SK-N-SH treated with all-trans-retinoic acid at 6 μM for 48 hours (cell line): ENCODE measurements at regions not wholly inside any gene's neighbourhood (a gene's known extent, or its start where the extent isn't known, plus 50 kb on each side); places are given as distances from the start of the nearest gene placed in this dataset.

Experiments
- ATAC-seq: fragments of 200-7000 bp; cut with Tn5 transposase; 3 replicates; pipeline ENCODE4 v1.9.1; 2020; ENCODE audit warnings: mild to moderate bottlenecking, moderate library complexity
- ARNTL ChIP-seq: fragments of 450-650 bp; formaldehyde crosslinking; IDR thresholded peaks from 2 replicates; pipeline ENCODE4 v1.5.0; 2020; ENCODE audit warnings: low read depth, mild to moderate bottlenecking, moderate library complexity, borderline replicate concordance
- BACH2 ChIP-seq: fragments of 250-450 bp; sonication (Bioruptor Pico); IDR thresholded peaks from 2 replicates; pipeline ENCODE4 v1.9.0; 2021; ENCODE audit warnings: mild to moderate bottlenecking, borderline replicate concordance
- CSDC2 ChIP-seq: fragments of 250-450 bp; sonication (Bioruptor Pico); IDR thresholded peaks from 2 replicates; pipeline ENCODE4 v1.5.0; 2020; ENCODE audit warnings: mild to moderate bottlenecking, moderate library complexity
- ESRRG ChIP-seq: fragments of 250-450 bp; sonication (Bioruptor Pico); IDR thresholded peaks from 2 replicates; pipeline ENCODE4 v1.6.1; 2021; ENCODE audit warnings: mild to moderate bottlenecking
- GLIS3 ChIP-seq: fragments of 250-450 bp; sonication (Bioruptor Pico); IDR thresholded peaks from 2 replicates; pipeline ENCODE4 v1.5.0; 2020; ENCODE audit warnings: mild to moderate bottlenecking, moderate library complexity
- ISL1 ChIP-seq: fragments of 250-450 bp; sonication (Bioruptor Pico); IDR thresholded peaks from 2 replicates; pipeline ENCODE4 v2.1.2; 2022; ENCODE audit warnings: mild to moderate bottlenecking, moderate library complexity
- OSR1 ChIP-seq: fragments of 250-450 bp; sonication (Bioruptor Pico); IDR thresholded peaks from 2 replicates; pipeline ENCODE4 v1.8.0; 2022; ENCODE audit warnings: moderate library complexity, mild to moderate bottlenecking, inconsistent platforms
- PPARA ChIP-seq: fragments of 250-450 bp; sonication (Bioruptor Pico); IDR thresholded peaks from 2 replicates; pipeline ENCODE4 v1.5.0; 2020; ENCODE audit warnings: mild to moderate bottlenecking, borderline replicate concordance
- SNAI2 ChIP-seq: fragments of 250-450 bp; sonication (Bioruptor Pico); IDR thresholded peaks from 2 replicates; pipeline ENCODE4 v1.5.0; 2020; ENCODE audit warnings: mild to moderate bottlenecking, moderate library complexity
- TCF4 ChIP-seq: fragments of 250-450 bp; sonication (Bioruptor Pico); IDR thresholded peaks from 2 replicates; pipeline ENCODE4 v1.8.0; 2021; ENCODE audit warnings: mild to moderate bottlenecking, moderate library complexity, borderline replicate concordance
- ZC3H10 ChIP-seq: fragments of 250-450 bp; sonication (Bioruptor Pico); IDR thresholded peaks from 2 replicates; pipeline ENCODE4 v1.5.1; 2021; ENCODE audit warnings: mild to moderate bottlenecking, moderate library complexity
- ZFP3 ChIP-seq: fragments of 250-450 bp; sonication (Bioruptor Pico); IDR thresholded peaks from 2 replicates; pipeline ENCODE4 v1.5.0; 2020; ENCODE audit warnings: mild to moderate bottlenecking, moderate library complexity
- ZFP30 ChIP-seq: fragments of 450-650 bp; formaldehyde crosslinking; IDR thresholded peaks from 2 replicates; pipeline ENCODE4 v1.5.0; 2022; ENCODE audit warnings: mild to moderate bottlenecking, moderate library complexity
- ZNF565 ChIP-seq: fragments of 450-650 bp; formaldehyde crosslinking; conservative IDR thresholded peaks from 2 replicates; pipeline ENCODE4 v1.5.0; 2020; ENCODE audit warnings: low read depth, mild to moderate bottlenecking, moderate library complexity
- ZNF8 ChIP-seq: fragments of 450-650 bp; formaldehyde crosslinking; IDR thresholded peaks from 2 replicates; pipeline ENCODE4 v1.5.0; 2020; ENCODE audit warnings: mild to moderate bottlenecking, moderate library complexity
- TF ChIP-seq, protein P1 (sequence below): fragments of 250-450 bp; sonication (Bioruptor Pico); IDR thresholded peaks from 2 replicates; pipeline ENCODE4 v1.8.0; 2021; ENCODE audit warnings: low read depth, mild to moderate bottlenecking, moderate library complexity, borderline replicate concordance
- TF ChIP-seq, protein P2 (sequence below): fragments of 250-450 bp; sonication (Bioruptor Pico); IDR thresholded peaks from 2 replicates; pipeline ENCODE4 v1.8.0; 2020; ENCODE audit warnings: mild to moderate bottlenecking, moderate library complexity, borderline replicate concordance
- TF ChIP-seq, protein P3 (sequence below): fragments of 250-450 bp; sonication (Bioruptor Pico); IDR thresholded peaks from 2 replicates; pipeline ENCODE4 v1.5.1; 2020; ENCODE audit warnings: low read depth, mild to moderate bottlenecking, moderate library complexity
- TF ChIP-seq, protein P4 (sequence below): fragments of 250-450 bp; sonication (Bioruptor Pico); IDR thresholded peaks from 2 replicates; pipeline ENCODE4 v1.5.0; 2020; ENCODE audit warnings: mild to moderate bottlenecking, moderate library complexity
- TF ChIP-seq, protein P5 (sequence below): fragments of 250-450 bp; sonication (Bioruptor Pico); IDR thresholded peaks from 2 replicates; pipeline ENCODE4 v1.5.1; 2021; ENCODE audit warnings: mild to moderate bottlenecking, moderate library complexity

DNA sequence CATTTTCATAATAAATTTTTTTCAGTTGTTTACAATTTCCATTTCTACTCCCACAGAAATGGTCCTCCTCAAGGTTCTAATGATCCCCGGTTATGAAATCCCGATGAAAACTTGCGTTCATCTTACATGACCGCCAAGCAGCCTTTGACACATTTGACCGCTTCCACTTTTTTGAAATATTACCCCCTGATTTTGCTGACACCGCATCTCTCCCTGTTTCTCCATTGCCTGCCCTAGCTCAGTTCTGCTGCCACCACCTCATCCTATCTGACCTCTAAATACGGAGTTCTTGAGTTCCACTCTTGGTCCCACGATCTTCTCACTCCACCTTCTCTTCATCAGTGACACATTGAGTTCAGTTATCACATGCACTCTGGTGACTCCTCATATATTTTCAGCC is 74.1 kb downstream of the SLC35B3 start:
- TF ChIP-seq CSDC2 (CRISPR knock-in tag) (no peak), TCF4 (CRISPR knock-in tag) (no peak), ZNF8 (no peak), ZFP30 (CRISPR knock-in tag) (no peak), PPARA (CRISPR knock-in tag) (no peak), ISL1 (CRISPR knock-in tag) (no peak), ZFP3 (CRISPR knock-in tag) (no peak), BACH2 (no peak), ESRRG (CRISPR knock-in tag) (no peak), ZC3H10 (CRISPR knock-in tag) (no peak), ZNF565 (CRISPR knock-in tag) (no peak), OSR1 (CRISPR knock-in tag) (no peak), GLIS3 (no peak)
- TF ChIP-seq, protein P1, sequence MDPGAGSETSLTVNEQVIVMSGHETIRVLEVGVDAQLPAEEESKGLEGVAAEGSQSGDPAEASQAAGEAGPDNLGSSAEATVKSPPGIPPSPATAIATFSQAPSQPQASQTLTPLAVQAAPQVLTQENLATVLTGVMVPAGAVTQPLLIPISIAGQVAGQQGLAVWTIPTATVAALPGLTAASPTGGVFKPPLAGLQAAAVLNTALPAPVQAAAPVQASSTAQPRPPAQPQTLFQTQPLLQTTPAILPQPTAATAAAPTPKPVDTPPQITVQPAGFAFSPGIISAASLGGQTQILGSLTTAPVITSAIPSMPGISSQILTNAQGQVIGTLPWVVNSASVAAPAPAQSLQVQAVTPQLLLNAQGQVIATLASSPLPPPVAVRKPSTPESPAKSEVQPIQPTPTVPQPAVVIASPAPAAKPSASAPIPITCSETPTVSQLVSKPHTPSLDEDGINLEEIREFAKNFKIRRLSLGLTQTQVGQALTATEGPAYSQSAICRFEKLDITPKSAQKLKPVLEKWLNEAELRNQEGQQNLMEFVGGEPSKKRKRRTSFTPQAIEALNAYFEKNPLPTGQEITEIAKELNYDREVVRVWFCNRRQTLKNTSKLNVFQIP = no peak
- TF ChIP-seq, protein P2, sequence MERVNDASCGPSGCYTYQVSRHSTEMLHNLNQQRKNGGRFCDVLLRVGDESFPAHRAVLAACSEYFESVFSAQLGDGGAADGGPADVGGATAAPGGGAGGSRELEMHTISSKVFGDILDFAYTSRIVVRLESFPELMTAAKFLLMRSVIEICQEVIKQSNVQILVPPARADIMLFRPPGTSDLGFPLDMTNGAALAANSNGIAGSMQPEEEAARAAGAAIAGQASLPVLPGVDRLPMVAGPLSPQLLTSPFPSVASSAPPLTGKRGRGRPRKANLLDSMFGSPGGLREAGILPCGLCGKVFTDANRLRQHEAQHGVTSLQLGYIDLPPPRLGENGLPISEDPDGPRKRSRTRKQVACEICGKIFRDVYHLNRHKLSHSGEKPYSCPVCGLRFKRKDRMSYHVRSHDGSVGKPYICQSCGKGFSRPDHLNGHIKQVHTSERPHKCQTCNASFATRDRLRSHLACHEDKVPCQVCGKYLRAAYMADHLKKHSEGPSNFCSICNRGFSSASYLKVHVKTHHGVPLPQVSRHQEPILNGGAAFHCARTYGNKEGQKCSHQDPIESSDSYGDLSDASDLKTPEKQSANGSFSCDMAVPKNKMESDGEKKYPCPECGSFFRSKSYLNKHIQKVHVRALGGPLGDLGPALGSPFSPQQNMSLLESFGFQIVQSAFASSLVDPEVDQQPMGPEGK (CRISPR knock-in tag) = no peak
- TF ChIP-seq, protein P3, sequence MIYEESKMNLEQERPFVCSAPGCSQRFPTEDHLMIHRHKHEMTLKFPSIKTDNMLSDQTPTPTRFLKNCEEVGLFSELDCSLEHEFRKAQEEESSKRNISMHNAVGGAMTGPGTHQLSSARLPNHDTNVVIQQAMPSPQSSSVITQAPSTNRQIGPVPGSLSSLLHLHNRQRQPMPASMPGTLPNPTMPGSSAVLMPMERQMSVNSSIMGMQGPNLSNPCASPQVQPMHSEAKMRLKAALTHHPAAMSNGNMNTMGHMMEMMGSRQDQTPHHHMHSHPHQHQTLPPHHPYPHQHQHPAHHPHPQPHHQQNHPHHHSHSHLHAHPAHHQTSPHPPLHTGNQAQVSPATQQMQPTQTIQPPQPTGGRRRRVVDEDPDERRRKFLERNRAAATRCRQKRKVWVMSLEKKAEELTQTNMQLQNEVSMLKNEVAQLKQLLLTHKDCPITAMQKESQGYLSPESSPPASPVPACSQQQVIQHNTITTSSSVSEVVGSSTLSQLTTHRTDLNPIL = no peak
- ATAC-seq = no peak

DNA sequence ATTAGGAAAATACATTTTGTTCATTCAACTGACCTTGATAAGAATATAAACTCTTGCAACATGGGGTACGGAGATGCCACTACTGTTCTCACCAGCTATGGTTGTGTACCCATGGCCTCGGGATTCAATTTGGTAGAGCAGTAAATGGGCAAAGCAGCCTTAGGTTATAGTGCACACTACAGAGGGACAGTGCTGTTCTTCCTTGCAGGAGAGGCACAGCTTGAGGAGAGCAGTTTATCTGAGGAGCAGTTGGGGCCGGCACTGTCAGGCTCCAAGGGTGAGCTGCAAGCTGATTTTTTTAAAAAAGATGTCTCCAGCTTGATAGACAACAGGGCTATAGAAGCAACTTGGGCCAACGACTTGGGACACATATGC is 82.4 kb downstream of the SLC35B3 start:
- no peak for ATAC-seq
- TF ChIP-seq ARNTL (CRISPR knock-in tag) (no peak), PPARA (CRISPR knock-in tag) (no peak), SNAI2 (CRISPR knock-in tag) (no peak), TCF4 (CRISPR knock-in tag) (no peak), ZFP30 (CRISPR knock-in tag) (no peak), ZFP3 (CRISPR knock-in tag) (no peak), GLIS3 (no peak)
- TF ChIP-seq, protein P1 = no peak
- TF ChIP-seq, protein P4, sequence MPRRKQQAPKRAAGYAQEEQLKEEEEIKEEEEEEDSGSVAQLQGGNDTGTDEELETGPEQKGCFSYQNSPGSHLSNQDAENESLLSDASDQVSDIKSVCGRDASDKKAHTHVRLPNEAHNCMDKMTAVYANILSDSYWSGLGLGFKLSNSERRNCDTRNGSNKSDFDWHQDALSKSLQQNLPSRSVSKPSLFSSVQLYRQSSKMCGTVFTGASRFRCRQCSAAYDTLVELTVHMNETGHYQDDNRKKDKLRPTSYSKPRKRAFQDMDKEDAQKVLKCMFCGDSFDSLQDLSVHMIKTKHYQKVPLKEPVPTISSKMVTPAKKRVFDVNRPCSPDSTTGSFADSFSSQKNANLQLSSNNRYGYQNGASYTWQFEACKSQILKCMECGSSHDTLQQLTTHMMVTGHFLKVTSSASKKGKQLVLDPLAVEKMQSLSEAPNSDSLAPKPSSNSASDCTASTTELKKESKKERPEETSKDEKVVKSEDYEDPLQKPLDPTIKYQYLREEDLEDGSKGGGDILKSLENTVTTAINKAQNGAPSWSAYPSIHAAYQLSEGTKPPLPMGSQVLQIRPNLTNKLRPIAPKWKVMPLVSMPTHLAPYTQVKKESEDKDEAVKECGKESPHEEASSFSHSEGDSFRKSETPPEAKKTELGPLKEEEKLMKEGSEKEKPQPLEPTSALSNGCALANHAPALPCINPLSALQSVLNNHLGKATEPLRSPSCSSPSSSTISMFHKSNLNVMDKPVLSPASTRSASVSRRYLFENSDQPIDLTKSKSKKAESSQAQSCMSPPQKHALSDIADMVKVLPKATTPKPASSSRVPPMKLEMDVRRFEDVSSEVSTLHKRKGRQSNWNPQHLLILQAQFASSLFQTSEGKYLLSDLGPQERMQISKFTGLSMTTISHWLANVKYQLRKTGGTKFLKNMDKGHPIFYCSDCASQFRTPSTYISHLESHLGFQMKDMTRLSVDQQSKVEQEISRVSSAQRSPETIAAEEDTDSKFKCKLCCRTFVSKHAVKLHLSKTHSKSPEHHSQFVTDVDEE (CRISPR knock-in tag) = no peak
- TF ChIP-seq, protein P5, sequence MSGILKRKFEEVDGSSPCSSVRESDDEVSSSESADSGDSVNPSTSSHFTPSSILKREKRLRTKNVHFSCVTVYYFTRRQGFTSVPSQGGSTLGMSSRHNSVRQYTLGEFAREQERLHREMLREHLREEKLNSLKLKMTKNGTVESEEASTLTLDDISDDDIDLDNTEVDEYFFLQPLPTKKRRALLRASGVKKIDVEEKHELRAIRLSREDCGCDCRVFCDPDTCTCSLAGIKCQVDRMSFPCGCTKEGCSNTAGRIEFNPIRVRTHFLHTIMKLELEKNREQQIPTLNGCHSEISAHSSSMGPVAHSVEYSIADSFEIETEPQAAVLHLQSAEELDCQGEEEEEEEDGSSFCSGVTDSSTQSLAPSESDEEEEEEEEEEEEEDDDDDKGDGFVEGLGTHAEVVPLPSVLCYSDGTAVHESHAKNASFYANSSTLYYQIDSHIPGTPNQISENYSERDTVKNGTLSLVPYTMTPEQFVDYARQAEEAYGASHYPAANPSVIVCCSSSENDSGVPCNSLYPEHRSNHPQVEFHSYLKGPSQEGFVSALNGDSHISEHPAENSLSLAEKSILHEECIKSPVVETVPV (CRISPR knock-in tag) = no peak
